D721Med (cell line): ENCODE measurements at regions not wholly inside any gene's neighbourhood (a gene's known extent, or its start where the extent isn't known, plus 50 kb on each side); places are given as distances from the start of the nearest gene placed in this dataset.

ENCODE experiments used
- DNase-seq: peaks from one replicate; pipeline ENCODE4 v3.0.0; 2011; ENCODE audit warnings: low spot score; ENCODE audit not compliant: insufficient read length
- FAIRE-seq: peaks from 2 replicates; lab custom pipeline; 2011; peaks lifted over from hg19 to GRCh38; lab: Jason Lieb, UNC
- CTCF ChIP-seq: IDR thresholded peaks from 2 replicates; pipeline ENCODE4 v1.5.1; 2012; ENCODE audit warnings: mild to moderate bottlenecking, control low read depth; ENCODE audit not compliant: insufficient read depth; ENCODE audit errors: missing control alignments

GRCh38 chr15:66894986-66895780, 170.2 kb upstream of the SMAD3 start:
- no peak for TF ChIP-seq CTCF
- FAIRE-seq (no peak), DNase-seq (no peak)

GRCh38 chr15:66895794-66896453, 169.5 kb upstream of the SMAD3 start:
- TF ChIP-seq CTCF, result no peak
- DNase-seq (no peak), FAIRE-seq (no peak)

- FAIRE-seq, result no peak
- no peak for DNase-seq
- no peak for TF ChIP-seq CTCF
Measured at GRCh38 chr15:66896611-66897010, 168.8 kb upstream of the SMAD3 start.

- FAIRE-seq, result no peak
- DNase-seq, result no peak
- no peak for TF ChIP-seq CTCF
Measured at GRCh38 chr15:66897416-66897815, 168.0 kb upstream of the SMAD3 start.

- FAIRE-seq (no peak), DNase-seq (no peak)
- no peak for TF ChIP-seq CTCF
Measured at GRCh38 chr15:66897971-66898370, 167.4 kb upstream of the SMAD3 start.

GRCh38 chr15:66898656-66899386, 166.6 kb upstream of the SMAD3 start:
- DNase-seq (no peak), FAIRE-seq (no peak)
- TF ChIP-seq CTCF, result no peak
